Stimulated activated naive CD8-positive, alpha-beta T cell treated with anti-CD3 and anti-CD28 coated beads, Interleukin-15, amount 100 ng/mL, for 72 hours (primary cell): ENCODE measurements at regions not wholly inside any gene's neighbourhood (a gene's known extent, or its start where the extent isn't known, plus 50 kb on each side); places are given as distances from the start of the nearest gene placed in this dataset.
A peak's percentile ranks its signal among the peaks of the same experiment; 100 is the strongest.
"Not testable (repeated sequence)": the region's sequence is repeated elsewhere in the genome, so short reads cannot be mapped to it uniquely, and the experiment has no call there.

Source experiments
- ATAC-seq: fragments of 150-1000 bp; cut with Tn5 transposase; 2 replicates; pipeline ENCODE4 v1.10.0; 2021; ENCODE audit warnings: mild to moderate bottlenecking, moderate library complexity
- DNase-seq, 2 donors: peaks; one replicate each; pipeline ENCODE4 v3.0.0; 2021 to 2022
- H3K27ac Mint-ChIP-seq, 2 donors: one replicate each; pipeline ENCODE4 v1.8.0; 2022; ENCODE audit warnings: mild to moderate bottlenecking in 2 of 2, mixed read lengths in 2 of 2, moderate library complexity in 2 of 2
- H3K27me3 Mint-ChIP-seq: one replicate; pipeline ENCODE4 v1.8.0; 2022; ENCODE audit warnings: mixed read lengths
- H3K4me1 Mint-ChIP-seq: one replicate; pipeline ENCODE4 v1.8.0; 2022; ENCODE audit warnings: mild to moderate bottlenecking, mixed read lengths
- H3K4me3 Mint-ChIP-seq, 2 donors: one replicate each; pipeline ENCODE4 v1.8.0; 2022; ENCODE audit warnings: mild to moderate bottlenecking in 2 of 2, mixed read lengths in 2 of 2, moderate library complexity in 1 of 2
- H3K9me3 Mint-ChIP-seq, 2 donors: one replicate each; pipeline ENCODE4 v1.8.0; 2022; ENCODE audit warnings: mixed read lengths in 2 of 2

DNA sequence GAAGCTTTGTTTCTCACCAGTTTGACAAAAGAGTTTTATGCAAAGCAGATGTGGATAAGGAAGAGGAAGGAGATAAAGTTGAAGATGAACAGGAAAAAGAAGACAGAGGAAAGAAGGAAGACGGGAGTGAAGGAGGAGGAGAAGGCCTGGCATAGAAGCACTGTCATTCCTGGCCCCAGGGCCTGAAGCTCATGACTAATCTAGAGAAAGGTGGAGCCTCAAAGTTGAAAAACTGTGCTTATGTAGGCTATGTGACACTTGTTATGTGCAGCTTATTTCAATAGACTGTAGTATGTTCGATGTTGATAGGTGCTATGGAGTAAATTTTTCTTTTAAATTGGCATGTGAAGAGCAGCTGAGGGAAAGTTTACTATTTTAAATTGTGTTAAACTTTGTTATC is 1294.0 kb downstream of the CDH12 start:
- DNase-seq, H3K4me1 Mint-ChIP-seq, H3K4me3 Mint-ChIP-seq, ATAC-seq, H3K27me3 Mint-ChIP-seq, H3K27ac Mint-ChIP-seq, H3K9me3 Mint-ChIP-seq: not testable (repeated sequence)

DNA sequence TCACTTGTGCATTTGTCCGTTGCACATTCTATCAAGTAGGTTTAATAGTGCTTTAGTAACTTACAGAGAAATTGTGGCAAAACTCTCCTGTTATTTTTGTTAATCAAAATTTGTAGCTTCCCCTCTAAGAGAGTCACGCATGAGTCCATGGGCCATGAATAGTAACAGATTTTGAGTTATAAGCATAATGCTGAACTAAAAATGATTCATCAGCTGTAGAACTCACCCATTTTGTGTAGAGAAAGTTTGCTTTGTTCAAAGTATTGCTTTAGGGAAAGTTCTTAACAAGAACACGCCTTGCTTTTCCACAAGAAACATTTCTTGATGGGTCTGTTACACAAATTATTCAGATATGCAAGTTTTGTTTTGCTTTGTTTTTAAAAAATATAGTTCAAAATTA is 1300.9 kb downstream of the CDH12 start:
- ATAC-seq, H3K4me3 Mint-ChIP-seq, H3K27me3 Mint-ChIP-seq, H3K4me1 Mint-ChIP-seq, DNase-seq, H3K9me3 Mint-ChIP-seq, H3K27ac Mint-ChIP-seq: not testable (repeated sequence)

DNA sequence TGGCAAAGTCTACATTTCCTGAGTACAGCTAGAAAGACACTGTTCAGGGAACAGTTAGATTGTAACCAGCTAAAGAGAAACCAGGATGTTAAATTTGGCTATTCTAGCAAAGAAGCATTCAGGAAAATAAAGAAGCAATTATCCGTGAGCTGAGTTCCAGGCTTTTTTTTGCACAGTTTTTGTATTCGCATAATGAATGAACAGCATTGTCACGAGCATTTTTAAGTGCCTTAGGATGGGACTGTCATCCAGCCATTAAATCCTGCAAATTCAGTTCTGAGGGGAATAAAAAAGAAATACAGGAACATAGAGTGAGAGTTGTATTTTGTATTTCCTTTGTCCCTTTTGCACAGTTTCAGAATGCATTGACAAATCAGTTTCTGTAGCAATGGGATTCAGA is 1302.2 kb downstream of the CDH12 start:
- H3K4me1 Mint-ChIP-seq, H3K27me3 Mint-ChIP-seq, ATAC-seq, H3K27ac Mint-ChIP-seq, H3K9me3 Mint-ChIP-seq, DNase-seq, H3K4me3 Mint-ChIP-seq: not testable (repeated sequence)

GRCh38 chr5:21547656-21548055 is 1305.5 kb downstream of the CDH12 start:
- H3K27me3 Mint-ChIP-seq, ATAC-seq, DNase-seq, H3K4me3 Mint-ChIP-seq, H3K4me1 Mint-ChIP-seq, H3K9me3 Mint-ChIP-seq, H3K27ac Mint-ChIP-seq: not testable (repeated sequence)

DNA sequence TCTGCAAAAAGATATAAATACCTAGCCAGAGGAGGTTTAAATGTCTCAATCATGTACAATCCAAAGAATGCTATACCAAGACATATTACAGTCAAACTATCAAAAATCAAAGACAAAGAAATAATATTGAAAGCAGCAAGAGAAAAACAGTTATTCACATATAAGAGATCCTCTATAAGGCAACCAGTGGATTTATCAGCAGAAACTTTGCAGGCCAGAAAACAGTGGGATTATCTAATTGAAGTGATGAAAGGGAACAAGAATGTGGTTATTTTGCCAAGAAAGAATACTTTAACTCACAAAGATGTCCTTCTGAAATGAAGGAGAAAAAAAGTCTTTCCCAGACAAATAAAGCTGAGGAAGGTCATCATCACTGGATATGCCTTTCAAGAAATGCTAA is 1318.0 kb downstream of the CDH12 start:
- H3K27me3 Mint-ChIP-seq, ATAC-seq, H3K27ac Mint-ChIP-seq: not testable (repeated sequence)

DNA sequence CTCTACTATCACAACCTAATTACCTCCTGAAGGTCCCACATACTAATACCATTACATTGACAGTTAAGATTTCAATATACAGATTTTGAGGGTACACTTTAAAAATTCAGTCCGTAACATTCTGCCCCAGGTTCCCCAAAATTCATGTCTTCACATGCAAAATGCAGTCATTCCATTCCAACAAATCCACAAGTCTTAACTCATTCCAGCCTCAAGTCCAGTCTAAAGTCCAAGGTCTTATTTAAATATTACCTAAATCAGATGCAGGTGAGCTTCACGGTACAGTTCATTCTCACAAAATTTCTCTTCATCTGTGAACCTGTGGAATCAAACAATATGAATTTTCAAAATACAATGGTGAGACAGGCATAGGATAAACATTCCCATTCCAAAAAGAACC is 1332.0 kb downstream of the CDH12 start:
- not testable (repeated sequence) for H3K4me3 Mint-ChIP-seq, H3K27ac Mint-ChIP-seq, H3K27me3 Mint-ChIP-seq, H3K9me3 Mint-ChIP-seq, H3K4me1 Mint-ChIP-seq, ATAC-seq, DNase-seq

More for the DNA sequence above, 1318.0 kb downstream of the CDH12 start:
- not testable (repeated sequence) for H3K4me3 Mint-ChIP-seq, H3K9me3 Mint-ChIP-seq, H3K4me1 Mint-ChIP-seq, DNase-seq

- not testable (repeated sequence) for DNase-seq, ATAC-seq, H3K27me3 Mint-ChIP-seq, H3K4me3 Mint-ChIP-seq, H3K9me3 Mint-ChIP-seq, H3K4me1 Mint-ChIP-seq
- H3K27ac Mint-ChIP-seq = peak overlapping the region in 1 of 2 donors; percentile 83
Observed at GRCh38 chr5:21496926-21497325, 1356.2 kb downstream of the CDH12 start.

DNA sequence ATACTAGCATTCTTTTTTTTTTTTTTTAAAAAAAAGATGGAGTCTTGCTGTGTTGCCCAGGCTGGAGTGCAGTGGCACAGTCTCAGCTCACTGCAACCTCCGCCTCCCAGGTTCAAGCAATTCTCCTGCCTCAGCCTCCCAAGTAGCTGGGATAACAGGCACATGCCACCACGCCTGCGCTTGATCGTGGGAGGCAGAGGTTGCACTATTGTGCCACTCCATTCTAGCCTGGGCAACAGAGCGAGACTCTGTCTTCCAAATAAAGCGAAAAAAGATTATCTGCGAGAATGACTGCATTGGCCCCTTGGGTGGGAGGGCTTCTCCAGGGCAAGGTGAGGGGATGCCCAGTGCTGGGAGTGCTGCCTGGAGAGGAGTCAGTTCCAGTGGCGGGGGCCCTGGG is 1357.1 kb downstream of the CDH12 start:
- not testable (repeated sequence) for H3K9me3 Mint-ChIP-seq, ATAC-seq, H3K4me1 Mint-ChIP-seq, H3K27me3 Mint-ChIP-seq, DNase-seq, H3K4me3 Mint-ChIP-seq
- H3K27ac Mint-ChIP-seq = peak overlapping the region in 1 of 2 donors; percentile 28

DNA sequence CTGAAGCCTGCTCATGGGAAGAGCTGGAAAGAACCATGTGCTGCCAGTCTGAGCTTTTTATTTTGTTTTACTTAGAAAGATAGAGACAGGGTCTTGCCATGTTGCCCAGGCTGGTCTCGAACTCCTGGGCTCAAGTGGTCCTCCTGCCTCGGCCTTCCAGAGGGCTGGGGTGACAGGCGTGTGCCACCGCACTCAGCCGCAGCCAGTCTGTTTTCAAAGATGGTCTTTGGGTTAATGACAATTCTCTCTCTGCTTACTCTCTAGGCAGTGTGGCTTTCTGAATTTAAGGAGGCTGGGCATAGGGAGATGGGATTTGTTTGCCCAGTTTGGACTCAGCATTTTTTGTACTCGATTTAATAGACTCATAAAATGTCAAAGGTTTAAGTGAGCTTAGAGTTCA is 1357.9 kb downstream of the CDH12 start:
- H3K4me3 Mint-ChIP-seq, DNase-seq, ATAC-seq, H3K4me1 Mint-ChIP-seq, H3K9me3 Mint-ChIP-seq, H3K27me3 Mint-ChIP-seq: not testable (repeated sequence)
- H3K27ac Mint-ChIP-seq = peak overlapping the region in 1 of 2 donors; percentile 84

- H3K27ac Mint-ChIP-seq, DNase-seq, H3K4me3 Mint-ChIP-seq, H3K4me1 Mint-ChIP-seq, ATAC-seq, H3K27me3 Mint-ChIP-seq, H3K9me3 Mint-ChIP-seq: not testable (repeated sequence)
Observed at GRCh38 chr5:21494033-21494432, 1359.1 kb downstream of the CDH12 start.

DNA sequence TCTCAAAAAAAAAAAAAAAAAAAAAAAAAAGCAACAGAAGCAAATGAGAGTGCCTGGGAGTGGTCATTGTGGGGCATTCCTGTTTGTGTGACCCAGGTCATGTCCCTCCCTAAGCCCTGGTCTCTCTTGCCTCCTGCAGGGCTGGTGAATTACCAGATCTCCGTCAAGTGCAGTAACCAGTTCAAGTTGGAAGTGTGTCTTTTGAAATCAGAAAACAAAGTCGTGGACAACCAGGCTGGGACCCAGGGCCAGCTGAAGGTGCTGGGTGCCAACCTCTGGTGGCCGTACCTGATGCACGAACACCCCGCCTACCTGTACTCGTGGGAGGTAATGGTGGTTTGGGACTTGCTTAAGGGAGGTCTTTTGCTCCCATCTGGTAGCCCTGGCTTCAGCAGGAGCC is 1362.0 kb downstream of the CDH12 start:
- not testable (repeated sequence) for ATAC-seq, DNase-seq, H3K27ac Mint-ChIP-seq, H3K9me3 Mint-ChIP-seq, H3K4me1 Mint-ChIP-seq, H3K4me3 Mint-ChIP-seq, H3K27me3 Mint-ChIP-seq

- not testable (repeated sequence) for DNase-seq, ATAC-seq, H3K4me3 Mint-ChIP-seq, H3K27me3 Mint-ChIP-seq, H3K9me3 Mint-ChIP-seq, H3K27ac Mint-ChIP-seq, H3K4me1 Mint-ChIP-seq
Observed at GRCh38 chr5:21488828-21489227, 1364.3 kb downstream of the CDH12 start.

DNA sequence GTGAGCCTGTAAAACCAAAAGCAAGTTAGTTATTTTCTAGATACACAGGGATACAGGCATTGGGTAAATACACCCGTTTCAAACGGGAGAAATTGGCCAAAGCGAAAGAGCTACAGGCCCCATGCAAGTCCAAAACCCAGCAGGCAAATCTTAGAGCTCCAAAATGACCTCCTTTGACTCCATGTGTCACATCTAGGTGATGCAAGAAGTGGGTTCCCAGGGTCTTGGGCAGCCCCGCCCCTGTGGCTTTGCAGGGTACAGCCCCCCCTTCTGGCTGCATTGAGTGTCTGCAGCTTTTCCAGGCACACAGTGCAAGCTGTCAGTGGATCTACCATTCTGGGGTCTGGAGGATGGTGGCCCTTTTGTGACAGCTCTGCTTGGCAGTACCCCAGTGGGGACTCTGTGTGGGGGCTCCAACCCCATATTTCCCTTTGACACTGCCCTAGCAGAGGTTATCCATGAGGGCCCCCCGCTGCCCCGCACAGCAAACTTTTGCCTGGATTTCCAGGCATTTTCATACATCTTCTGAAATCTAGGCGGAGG is 1367.6 kb downstream of the CDH12 start:
- H3K27ac Mint-ChIP-seq = not testable (repeated sequence)

DNA sequence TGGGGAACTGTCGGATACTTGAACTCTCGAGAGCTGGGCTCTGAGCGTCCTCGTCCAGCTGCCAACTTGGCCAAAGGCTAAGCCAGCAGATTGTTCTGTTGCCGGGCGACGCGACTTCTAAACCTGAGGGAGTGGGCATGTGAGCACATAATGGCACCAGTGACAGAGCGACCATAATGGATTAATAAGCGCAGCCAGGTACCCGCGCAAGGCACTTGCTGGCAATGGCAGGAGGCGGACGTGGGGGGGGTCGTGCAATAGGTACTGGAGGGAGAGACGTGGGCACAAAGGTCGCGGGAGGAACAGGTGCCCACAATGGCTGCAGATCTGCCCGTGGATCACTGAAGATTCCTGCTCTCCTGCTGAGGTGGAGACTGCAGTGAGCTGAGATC is 1368.7 kb downstream of the CDH12 start:
- H3K27ac Mint-ChIP-seq = peak overlapping the region in 1 of 2 donors; percentile 86
- H3K4me1 Mint-ChIP-seq, H3K9me3 Mint-ChIP-seq, H3K27me3 Mint-ChIP-seq, DNase-seq, H3K4me3 Mint-ChIP-seq, ATAC-seq: not testable (repeated sequence)

More for the DNA sequence above, 1367.6 kb downstream of the CDH12 start:
- not testable (repeated sequence) for H3K9me3 Mint-ChIP-seq, H3K4me1 Mint-ChIP-seq, H3K4me3 Mint-ChIP-seq, ATAC-seq, H3K27me3 Mint-ChIP-seq
- DNase-seq = peak in 1 of 2 donors; percentile 39

- H3K27ac Mint-ChIP-seq = not testable (repeated sequence)
Observed at GRCh38 chr5:21483790-21484497, 1369.2 kb downstream of the CDH12 start.

GRCh38 chr5:21482983-21483650 is 1370.0 kb downstream of the CDH12 start:
- not testable (repeated sequence) for ATAC-seq, H3K9me3 Mint-ChIP-seq, H3K4me3 Mint-ChIP-seq, H3K4me1 Mint-ChIP-seq, H3K27ac Mint-ChIP-seq, H3K27me3 Mint-ChIP-seq, DNase-seq

More at GRCh38 chr5:21483790-21484497, 1369.2 kb downstream of the CDH12 start:
- not testable (repeated sequence) for H3K4me1 Mint-ChIP-seq, ATAC-seq, H3K9me3 Mint-ChIP-seq, H3K27me3 Mint-ChIP-seq, DNase-seq, H3K4me3 Mint-ChIP-seq
